Putamen (tissue), 1 donor: ENCODE measurements at regions not wholly inside any gene's neighbourhood (a gene's known extent, or its start where the extent isn't known, plus 50 kb on each side); places are given as distances from the start of the nearest gene placed in this dataset.
"Not testable (repeated sequence)": the region's sequence is repeated elsewhere in the genome, so short reads cannot be mapped to it uniquely, and the experiment has no call there.

Experiments
- DNase-seq: peaks from one replicate; pipeline ENCODE4 v3.0.0-alpha.2; 2016; ENCODE audit warnings: low spot score

DNA sequence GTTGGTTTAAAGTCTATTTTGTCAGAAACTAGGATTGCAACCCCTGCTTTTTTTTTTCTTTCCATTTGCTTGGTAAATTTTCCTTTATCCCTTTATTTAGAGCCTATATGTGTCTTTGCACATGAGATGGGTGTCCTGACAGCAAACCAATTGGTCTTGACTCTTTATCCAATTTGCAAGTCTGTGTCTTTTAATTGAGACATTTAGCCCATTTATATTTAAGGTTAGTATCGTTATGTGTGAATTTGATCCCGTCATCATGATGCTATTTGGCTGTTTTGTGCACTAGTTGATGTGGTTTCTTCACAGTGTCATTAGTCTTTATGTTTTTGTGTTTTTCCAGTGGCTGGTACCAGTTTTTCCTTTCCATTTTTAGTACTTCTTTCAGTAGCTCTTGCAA, 127.7 kb upstream of the ZNF267 start:
- DNase-seq = no peak

DNA sequence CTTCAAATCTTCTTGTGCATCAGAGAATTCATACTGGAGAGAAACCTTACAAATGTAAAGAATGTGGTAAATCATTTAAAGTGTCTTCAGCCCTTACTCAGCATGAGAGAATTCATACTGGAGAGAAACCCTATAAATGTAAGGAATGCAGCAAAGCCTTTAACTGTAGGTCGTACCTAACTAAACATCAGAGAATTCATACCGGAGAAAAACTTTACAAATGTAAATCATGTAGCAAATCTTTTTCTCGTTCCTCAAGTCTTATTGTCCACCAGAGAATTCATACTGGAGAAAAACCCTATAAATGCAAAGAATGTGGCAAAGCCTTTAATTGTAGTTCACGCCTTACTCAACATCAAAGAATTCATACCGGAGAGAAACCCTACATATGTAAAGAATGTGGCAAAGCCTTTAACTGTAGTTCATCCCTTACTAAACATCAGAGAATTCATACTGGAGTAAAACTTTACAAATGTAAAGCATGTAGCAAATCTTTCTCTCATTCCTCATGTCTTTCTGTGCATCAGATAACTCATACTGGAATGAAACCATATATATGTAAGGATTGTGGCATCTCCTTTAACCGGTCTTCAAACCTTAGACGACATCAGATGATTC, 118.5 kb upstream of the ZNF267 start:
- DNase-seq = no peak

DNA sequence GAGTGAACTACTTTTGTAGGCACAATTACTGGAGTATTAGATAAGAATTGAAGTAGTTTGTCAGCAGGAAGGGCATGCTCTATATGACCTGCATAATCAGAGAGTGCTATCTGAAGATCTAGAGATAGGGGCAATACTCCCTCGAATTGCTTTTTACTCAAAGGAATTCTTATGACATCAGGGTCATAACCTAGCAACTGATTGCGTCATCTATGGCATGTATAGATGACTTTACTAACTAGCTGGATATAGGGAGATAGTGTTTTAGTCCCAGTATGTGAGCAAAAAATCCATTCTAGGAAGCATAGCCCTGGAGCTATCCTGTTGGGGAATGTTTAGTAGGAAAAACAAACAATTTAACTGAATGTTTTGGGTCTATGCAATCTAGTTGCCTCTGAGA, 109.5 kb upstream of the ZNF267 start:
- no peak for DNase-seq

GRCh38 chr16:31767267-31767666, 106.3 kb upstream of the ZNF267 start:
- no peak for DNase-seq

DNA sequence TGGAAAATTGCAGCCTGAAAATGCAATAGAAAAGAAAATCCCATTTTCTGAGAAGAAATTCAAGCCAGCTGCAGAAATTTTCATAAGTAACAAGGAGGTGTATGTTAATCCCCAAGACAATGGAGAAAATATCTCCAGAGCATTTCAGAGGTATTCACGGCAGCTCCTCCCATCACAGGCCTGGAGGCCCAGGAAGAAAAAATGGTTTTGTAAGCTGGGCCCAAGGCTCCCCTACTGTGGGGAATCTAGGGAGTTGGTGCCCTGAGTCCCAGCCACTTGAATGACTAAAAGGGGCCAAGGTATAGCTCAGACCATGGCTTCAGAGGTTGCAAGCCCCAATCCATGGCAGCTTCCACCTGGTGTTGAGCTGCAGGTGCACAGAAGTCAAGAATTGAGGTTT, 93.3 kb upstream of the ZNF267 start:
- DNase-seq = no peak

DNA sequence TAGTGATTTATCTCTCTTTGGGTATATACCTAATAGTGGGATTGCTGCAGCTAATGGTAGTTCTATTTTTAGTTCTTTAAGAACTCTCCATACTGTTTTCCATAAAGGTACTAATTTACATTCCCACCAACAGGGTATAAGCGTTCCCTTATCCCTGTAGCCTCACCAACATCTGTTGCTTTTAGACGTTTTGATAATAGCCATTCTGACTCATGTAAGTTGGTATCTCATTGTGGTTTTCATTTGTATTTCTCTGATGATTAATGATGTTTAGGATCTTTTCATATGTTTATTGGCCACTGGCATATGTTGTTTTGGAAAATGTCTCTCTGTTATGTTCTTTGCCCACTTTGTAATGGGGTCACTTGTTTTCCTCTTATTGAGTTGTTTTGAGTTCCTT, 88.5 kb upstream of the ZNF267 start:
- DNase-seq = no peak

DNA sequence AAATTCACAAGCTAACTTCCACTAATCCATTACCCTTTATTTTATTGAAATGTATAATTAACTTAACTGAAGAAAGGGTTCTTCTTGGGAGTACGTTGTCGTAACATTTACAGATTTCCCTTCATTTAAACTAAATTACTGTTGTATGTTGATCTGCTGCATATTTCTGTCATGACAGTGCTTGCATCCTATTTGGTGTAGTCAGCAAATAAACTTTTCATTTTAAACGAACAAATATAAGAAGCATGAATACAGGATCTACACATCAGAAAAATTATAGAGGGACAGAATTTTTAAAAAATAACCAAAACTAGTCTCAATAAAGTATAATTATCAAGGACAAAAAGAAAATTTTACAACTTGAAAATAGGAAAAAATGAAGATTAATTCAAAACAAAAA, 66.5 kb upstream of the ZNF267 start:
- no peak for DNase-seq

GRCh38 chr16:31810863-31811262, 62.7 kb upstream of the ZNF267 start:
- no peak for DNase-seq

DNA sequence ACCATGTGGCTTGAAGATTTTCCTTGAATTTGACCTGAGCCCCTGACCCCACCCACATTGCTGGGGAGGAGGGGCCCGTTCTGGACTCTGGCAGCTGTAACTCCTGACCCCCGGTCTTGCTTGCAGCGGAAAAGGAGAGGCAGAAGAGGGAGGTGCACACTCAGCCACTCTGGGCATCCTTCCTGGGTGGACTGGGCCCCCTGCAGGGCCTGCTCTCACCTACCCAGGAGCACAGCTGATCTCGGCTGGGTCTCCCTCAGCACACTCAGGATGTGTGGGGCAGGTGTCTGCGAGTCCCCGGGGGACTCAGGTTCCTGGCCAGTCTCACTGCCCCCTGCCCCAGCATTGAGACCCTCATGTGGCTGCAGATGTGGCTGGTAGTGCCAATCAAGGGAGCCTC, 57.5 kb upstream of the ZNF267 start:
- not testable (repeated sequence) for DNase-seq

DNA sequence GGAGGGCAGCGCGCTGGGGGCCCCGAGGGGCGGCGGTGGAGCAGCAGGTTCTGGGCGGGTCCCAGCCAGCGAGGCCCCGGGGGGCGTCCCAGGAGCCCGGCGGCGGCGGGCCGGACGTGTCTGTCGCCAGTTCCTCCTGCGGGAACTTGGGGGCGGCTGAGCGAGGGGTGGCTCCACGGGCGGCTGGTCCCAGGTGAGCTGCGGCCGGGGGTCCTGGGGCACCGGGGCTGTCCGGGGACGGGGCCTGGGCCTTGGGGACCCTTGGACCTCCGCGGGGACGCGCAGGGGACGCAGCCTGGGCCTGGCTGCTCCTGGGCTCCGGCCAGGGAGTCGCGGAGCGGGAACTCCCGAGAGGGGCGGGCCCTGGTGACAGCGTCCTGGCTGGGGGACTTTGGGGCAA, 54.2 kb upstream of the ZNF267 start:
- DNase-seq = no peak

- DNase-seq = no peak
These were observed 53.7 kb upstream of the ZNF267 start for GRCh38 chr16:31819948-31820347.
